HG02870 (cell line): ENCODE measurements at regions not wholly inside any gene's neighbourhood (a gene's known extent, or its start where the extent isn't known, plus 50 kb on each side); places are given as distances from the start of the nearest gene placed in this dataset.
A peak's percentile ranks its signal among the peaks of the same experiment; 100 is the strongest.

ENCODE experiments used
- ATAC-seq: cut with Tn5 transposase; IDR thresholded peaks from one replicate; pipeline ENCODE4 v1.9.1; 2021; ENCODE audit warnings: mild to moderate bottlenecking, moderate library complexity; ENCODE audit not compliant: unreplicated experiment

DNA sequence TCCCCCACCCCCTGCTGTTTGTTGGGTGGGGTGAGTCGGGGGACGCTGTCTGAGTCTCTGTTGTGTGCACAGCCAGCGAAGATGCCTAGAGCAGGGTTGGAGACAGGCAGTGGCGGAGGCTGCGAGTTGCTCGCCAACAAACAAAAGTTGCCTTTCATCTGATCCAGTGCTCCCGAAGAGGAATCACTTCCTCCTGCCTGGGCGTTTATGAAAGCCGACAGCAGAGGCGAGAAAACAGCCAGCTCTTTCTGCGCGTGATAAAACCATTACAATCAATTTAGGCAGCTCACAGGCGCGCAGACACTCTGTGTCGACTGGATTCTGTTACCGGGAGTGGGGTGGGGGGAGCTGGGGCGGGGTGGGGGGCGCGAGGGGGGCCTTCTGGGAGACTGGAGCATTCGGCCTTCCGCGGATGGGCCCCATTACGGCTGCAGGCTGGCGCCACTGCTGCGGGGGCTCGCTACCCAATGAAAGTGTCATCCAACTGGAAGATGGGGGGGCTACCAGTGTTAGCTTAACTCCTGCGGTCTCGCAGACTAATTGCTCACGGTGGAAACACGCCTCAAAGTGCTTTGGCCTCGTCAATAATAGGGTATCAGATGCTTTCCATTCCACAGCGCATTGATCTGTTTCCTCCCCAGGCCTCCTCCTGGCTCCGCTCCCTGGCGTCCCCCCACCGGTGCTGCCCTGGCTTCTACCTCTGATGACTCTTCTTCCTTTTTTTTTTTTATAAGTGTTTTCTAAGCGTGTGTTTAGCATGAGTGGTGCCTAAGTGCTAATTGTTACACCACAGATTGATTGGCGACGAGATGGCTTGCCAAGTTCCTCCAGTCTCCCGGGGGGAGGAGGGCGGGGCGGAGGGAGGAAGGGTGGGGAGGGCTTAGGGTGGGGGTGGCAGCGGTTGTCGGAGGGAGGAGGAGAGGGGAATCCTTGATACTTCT, 678.4 kb downstream of the MED13L start:
- no peak for ATAC-seq

DNA sequence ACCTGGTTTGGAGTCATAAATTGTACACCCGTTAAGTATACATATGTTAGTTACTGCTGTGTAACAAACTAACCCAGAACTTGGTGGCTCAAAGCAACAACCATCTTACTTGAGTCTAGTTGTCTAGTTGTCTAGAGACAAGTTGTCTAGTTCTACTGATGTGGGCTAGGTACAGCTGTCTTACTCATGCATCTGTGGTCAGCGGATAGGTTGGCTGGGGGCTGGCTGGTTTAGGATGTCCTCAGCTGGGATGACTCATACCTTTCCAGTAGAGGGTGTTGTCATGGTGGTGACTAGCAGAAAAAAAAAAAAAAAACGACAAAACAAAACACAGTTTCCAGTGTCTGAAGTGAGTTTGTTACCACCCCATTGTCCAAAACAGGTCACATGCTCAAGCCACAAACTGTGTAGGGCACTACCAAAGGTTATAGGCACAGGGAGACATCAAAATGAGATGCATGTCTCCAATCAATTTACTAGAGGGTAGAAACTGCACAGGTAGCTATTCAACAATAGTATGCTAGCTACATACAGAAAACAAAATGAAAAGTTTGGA, 680.3 kb downstream of the MED13L start:
- ATAC-seq, result no peak

- ATAC-seq, result no peak
These were observed 689.4 kb downstream of the MED13L start for GRCh38 chr12:115588131-115588530.

DNA sequence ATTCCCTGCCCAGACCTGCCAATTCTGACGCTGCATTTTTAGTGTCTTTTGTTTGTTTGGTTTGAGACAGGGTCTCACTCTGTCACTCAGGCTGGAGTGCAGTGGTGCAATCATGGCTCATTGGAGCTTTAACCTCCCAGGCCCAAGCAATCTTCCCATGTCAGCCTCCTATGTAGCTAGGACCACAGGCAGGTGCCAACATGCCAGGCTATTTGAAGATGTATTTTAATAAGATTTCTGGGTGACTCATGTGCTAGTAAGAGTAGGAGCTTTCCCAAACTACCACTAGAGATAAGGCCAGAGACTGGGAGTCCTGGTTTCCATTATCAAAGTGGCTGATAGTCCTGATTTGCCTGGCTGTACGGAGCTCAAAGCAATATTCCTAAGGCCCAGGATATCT, 693.3 kb downstream of the MED13L start:
- ATAC-seq, result no peak

GRCh38 chr12:115583591-115583990, 693.9 kb downstream of the MED13L start:
- ATAC-seq, result no peak

DNA sequence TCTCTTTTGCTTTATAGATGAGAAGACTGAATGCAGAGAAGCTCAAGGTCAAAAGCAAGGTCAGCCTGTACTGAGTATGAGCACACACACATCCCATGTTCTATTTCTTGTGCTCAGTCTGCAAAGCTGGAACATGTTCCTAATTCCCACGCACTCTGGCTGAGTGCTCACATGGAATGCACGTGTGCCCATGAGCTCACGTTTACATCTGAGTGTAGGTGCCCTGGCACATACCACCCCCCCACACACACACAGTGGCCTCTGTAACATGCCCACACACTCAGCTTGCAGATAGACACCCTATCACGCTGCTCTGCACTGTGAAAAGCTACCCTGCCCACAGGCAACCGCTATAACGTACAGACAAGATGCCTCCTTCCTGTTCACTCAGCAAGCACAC, 700.1 kb downstream of the MED13L start:
- no peak for ATAC-seq

DNA sequence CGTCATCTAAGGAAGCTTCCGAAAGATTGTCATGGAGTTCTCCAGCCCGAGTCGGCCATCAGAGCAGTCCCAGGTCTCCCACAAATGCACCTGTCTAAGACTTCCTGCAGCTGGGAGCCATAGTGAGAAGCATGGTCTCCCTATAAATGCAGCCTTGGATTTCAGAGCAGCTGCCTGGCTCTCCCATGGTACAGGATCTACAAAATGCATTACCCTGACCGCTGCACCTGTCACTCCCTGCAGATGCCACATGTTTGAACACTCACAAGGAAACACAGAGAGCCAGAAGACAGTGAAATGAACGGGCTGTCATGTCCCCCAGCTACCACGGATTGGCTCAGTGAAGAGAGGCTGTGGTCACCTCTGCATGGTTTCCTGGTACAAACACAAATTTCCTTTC, 702.7 kb downstream of the MED13L start:
- no peak for ATAC-seq

DNA sequence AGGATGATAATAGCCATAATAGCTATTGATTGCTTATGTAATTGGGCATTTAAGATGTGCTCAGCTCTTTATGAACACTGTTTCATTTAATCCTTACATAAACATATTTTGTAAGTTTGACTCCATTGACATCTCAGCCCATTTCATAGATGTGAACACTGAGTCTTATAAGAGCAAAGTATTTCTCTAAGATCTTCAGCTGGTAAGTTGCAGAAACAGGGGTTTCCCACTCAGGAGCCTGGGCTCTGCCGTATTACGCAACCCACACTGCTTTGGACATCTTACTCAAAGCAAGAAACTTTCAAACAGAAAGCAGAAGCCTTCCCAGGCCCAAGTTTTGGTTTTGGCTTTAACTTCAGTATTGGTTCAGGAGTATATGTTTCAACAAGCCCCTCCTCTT, 705.1 kb downstream of the MED13L start:
- ATAC-seq, result peak; percentile 91

DNA sequence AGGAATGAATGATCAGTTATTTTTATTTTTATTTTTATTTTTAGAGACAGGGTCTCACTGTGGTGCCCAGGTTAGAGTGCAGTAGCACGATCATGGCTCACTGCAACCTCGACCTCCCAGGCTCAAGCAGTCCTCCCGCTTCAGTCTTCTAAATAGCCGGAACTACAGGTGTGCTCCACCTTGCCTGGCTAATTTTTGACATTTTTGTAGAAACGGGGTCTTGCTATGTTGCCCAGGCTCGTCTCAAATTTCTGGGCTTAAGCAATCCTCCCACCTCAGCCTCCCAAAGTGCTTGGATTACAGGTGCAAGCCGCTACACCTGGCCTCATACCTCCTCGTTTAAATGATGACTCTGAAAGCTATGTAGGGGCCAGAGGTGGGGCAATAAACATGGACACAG, 706.0 kb downstream of the MED13L start:
- no peak for ATAC-seq

- no peak for ATAC-seq
These were observed 706.5 kb downstream of the MED13L start for GRCh38 chr12:115571027-115571426.

GRCh38 chr12:115570069-115570777, 707.3 kb downstream of the MED13L start:
- no peak for ATAC-seq

DNA sequence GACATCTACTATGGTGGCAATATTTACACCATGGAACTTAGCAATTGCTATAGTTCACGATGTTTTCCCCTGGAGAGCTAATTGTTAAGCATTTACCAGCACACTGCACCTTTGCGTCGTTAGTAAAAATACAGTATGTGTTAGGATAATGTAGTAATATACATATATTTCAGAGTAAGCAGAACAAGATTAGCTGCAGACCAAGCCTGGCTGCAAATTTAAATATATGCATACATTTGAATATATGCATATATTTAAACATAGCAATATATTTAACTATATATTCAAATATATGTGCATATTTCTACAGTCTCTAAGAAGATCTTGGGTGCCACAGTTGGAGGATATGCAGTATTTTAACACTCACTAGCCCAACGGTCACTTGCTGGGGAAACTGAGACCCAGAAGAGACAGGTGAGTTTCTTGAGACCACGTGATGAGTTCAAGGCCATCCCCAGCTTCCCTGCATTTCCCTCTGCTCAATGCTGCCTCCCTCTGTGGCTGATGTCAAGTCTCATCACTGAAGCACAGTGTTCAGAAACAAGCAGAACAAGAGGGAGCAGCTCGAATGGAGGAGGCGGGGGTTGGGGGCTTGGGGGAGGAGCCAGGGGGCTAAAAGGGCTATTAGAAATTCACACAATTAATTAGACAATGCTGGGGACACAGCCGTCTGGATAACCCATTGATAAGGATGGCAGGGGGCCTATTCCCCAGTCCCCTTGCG, 708.0 kb downstream of the MED13L start:
- ATAC-seq, result no peak

DNA sequence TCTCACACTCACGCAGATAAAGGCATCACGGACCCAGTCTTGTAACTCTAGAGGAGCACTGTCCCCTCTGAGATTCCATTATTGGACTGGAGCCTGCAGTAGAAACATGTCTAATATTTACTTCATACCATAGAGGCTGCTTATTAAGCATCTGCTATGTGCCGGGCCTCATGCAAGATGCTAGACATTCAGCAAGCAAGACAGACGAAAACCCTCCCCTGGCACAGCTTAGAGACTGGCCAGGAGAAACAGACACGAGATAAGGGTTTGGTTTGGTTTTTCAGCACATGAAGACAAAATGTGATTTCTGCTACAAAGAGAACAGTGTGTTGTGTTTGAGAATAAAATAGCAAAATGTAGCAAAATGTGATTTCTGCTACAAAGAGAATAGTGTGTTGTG, 719.2 kb downstream of the MED13L start:
- no peak for ATAC-seq

GRCh38 chr12:115553622-115554021, 723.9 kb downstream of the MED13L start:
- ATAC-seq, result no peak

- no peak for ATAC-seq
These were observed 734.2 kb downstream of the MED13L start for GRCh38 chr12:115543269-115543668.

- no peak for ATAC-seq
These were observed 734.8 kb downstream of the MED13L start for GRCh38 chr12:115542656-115543055.

GRCh38 chr12:115541891-115542421, 735.5 kb downstream of the MED13L start:
- ATAC-seq, result no peak

DNA sequence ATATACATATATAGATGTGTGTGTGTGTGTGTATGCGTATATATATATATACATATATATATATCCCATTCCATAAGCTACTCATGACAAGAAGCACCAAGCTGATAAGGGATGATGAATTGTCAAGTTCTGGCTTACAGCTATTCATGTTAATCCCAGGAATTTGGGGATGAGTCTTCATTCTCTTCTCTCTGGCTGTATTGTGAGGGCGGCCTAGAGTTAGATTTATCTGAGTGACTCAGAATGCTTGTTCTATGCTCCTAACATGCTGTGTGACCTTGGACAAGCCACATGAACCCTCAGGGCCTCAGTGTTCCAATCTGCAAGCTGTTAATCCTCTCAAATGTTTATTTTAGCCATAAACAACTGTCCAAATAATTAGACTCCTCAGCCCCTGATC, 749.0 kb downstream of the MED13L start:
- no peak for ATAC-seq

DNA sequence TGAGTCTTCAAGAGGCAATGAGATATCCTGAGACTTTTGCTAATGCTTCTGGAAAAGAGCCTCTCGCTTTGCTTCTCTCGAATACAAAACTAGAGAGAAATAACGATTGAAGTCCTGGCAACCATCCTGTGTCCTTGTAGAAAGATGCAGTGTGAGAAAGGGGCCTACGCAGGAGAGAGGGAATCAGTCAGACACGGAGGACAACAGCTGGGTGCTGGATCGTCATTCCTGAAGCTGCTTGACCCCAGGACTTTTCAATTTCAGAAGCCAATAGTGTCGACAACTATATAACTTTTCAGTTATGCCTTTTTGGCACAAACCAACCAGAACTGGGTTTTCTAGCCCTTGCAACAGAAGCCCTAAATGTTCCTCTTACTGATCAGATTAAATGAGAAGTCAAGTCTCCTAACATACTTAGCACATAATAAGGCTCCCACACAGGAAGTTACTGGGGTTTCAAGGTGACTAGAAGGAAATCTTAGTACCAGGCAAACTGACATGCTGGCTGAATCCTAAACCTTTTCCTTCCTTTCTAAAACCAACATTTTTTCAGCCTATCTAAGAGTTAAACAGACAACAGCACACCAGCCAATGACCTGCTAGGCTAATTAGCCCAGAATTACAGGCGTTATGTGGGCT, 755.6 kb downstream of the MED13L start:
- ATAC-seq, result no peak

DNA sequence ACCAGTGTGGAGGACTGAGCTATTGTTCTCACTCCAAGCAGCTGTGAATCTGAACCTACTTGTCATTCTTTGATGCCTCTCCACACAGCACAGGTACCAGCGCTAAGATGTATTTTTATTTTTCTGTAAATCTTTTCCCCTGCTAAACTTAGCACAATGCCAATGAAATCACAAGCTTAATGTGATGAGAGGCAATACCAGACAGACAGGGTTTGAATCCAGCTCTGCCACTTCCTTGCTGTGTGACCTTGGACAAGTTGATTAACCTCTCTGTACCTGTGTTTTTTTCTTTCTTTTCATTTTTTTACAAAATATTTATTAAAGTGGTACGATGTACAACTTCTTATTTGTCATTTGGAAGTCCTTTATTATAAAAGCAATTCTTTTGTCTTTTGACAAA, 757.6 kb downstream of the MED13L start:
- no peak for ATAC-seq
